HG03521 (cell line): ENCODE measurements at regions not wholly inside any gene's neighbourhood (a gene's known extent, or its start where the extent isn't known, plus 50 kb on each side); places are given as distances from the start of the nearest gene placed in this dataset.

Experiments used
- ATAC-seq: cut with Tn5 transposase; IDR thresholded peaks from one replicate; pipeline ENCODE4 v1.9.1; 2021; ENCODE audit warnings: mild to moderate bottlenecking, moderate library complexity; ENCODE audit not compliant: unreplicated experiment

GRCh38 chr18:2431806-2432205 lies 139.5 kb downstream of the METTL4 start:
- no peak for ATAC-seq

GRCh38 chr18:2433366-2433765 lies 137.9 kb downstream of the METTL4 start:
- no peak for ATAC-seq

DNA sequence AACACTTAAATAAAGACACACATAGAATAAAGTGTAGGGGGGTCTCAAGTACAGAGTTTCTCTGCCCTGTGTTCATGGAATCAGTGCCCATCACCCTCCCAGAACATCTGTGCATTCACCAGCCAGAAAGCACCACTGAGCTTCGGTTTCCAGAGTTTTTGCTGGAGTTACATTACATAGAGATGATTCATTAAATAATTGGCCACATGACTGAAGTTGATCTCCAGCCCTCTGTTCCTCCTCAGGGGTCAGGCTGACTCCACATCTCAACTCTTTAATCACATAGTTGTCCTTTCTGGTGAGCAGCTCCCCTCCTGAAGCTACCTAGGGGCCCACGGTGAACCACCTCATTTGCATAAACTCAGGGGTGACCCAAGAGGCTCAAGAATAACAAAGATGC lies 129.8 kb downstream of the METTL4 start:
- no peak for ATAC-seq

DNA sequence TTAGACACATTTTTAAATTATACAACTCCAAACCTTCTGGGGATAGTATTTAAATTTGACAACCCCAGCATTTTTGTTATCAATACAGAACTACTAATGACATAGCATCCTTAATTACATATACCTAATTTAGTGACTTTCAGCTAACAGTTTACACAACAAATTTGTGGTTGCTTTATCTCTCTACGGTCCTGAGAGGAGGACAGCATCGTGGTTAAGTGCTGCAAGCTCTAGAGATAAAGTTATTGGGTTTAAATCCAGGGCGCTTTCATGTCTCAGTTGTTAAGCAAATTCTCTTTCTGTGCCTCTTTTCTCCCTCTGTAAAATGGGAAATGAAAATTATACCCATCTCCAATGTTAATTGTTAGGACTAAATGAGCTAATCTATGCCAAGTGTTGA lies 129.3 kb downstream of the METTL4 start:
- ATAC-seq = no peak

GRCh38 chr18:2442726-2443275 lies 128.5 kb downstream of the METTL4 start:
- ATAC-seq = no peak

- ATAC-seq = no peak
Measured at GRCh38 chr18:2444201-2444875, 127.0 kb downstream of the METTL4 start.

DNA sequence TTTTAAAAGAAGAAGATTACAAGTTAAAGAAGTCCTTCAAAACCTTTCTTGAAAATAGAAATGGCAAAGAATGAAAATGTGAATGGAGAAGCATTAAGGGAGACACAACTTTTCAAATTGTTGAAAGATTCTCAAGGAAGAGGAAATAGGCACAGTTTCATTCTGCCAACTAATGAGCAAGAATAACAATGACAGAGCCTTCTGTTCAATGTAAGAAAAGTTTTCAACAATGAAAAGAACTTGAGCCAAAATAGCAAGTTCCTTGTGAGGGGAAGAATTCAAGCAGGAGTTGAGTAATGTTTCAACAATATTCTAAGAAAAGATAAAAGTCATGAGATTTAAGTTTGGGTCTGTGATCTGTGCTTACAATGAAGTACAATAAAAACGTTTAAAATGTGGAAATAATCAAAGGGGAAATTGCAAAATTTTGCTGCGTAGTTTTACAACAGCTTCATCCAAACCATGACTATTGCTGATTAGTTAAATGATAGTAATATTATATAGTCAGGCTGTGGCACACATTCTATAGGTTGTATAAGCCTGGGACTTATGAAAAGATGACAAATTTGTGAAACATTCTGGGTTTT lies 122.6 kb downstream of the METTL4 start:
- no peak for ATAC-seq

DNA sequence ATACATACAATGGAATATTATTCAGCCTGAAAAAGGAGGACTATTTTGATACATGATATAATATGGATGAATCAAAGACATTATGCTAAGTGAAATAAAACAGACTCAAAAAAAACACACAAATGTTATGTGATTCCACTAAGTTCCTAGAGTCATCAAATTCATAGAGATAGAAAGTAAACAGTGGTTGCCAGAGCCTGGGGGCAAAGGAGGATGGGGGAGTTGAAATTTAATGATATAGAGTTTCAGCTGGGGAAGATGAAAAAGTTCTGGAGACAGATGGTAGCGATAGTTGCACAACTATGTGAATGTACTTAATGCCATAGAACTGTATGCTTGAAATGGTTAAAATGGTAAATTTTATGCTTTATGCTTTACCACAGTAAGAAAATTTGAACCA lies 119.7 kb downstream of the METTL4 start:
- ATAC-seq = no peak

- ATAC-seq = no peak
Measured at GRCh38 chr18:2459886-2460285, 111.4 kb downstream of the METTL4 start.

DNA sequence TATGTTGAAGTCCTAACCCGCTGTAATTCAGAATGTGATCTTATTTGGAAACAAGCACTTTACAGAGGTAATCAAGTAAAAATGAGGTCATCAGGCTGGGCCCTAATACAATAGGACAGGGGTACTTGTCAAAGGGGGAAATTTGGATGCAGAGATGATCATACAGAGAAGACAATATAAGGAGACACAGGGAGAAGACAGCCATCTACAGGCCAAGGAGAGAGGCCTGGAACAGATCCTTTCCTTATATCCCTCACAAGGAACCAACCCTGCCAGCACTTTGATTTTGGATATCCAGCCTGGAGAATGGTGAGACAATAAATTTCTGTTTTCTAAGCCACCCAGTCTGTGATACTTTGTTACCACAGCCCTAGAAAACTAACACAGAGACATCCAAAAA lies 104.3 kb downstream of the METTL4 start:
- no peak for ATAC-seq

DNA sequence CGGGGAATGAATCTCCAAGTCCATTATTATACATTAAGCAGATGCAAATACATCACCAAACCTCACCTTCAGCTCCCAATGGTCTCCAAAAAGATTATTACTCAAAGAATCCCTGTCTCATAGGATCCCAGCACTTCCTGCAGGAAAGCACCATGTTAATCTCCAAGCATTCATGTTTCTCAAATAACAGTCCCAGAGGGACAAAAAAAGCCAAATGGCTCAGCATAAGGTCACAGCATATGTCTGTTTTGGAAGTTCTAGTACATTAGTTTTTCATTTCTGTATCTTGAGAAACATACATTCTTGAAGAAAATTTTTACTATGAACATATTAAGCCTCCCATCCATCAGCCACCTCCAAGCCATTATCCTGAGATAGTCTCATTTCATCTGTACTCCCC lies 103.3 kb downstream of the METTL4 start:
- no peak for ATAC-seq

- ATAC-seq = no peak
Measured at GRCh38 chr18:2471523-2471922, 99.8 kb downstream of the METTL4 start.

- no peak for ATAC-seq
Measured at GRCh38 chr18:2478662-2479061, 92.6 kb downstream of the METTL4 start.

DNA sequence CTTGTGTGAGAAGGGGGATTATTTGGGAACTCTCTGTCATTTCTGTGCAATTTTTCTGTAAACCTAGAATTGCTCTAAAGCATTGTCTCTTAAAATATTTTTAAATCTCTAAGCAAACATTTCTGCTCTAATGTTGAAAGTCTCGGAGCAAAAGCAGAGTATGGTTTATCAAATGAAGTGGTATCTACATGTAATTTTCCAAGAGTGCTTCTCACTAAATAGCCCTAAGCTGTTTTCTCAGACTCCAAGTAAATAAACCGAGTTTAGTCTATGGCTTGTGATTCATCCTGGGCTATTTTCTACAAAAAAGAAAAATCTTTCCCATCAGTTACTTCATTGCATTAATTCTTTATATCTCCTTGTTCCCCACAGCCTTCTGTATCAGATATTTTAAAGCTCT lies 90.8 kb downstream of the METTL4 start:
- no peak for ATAC-seq

DNA sequence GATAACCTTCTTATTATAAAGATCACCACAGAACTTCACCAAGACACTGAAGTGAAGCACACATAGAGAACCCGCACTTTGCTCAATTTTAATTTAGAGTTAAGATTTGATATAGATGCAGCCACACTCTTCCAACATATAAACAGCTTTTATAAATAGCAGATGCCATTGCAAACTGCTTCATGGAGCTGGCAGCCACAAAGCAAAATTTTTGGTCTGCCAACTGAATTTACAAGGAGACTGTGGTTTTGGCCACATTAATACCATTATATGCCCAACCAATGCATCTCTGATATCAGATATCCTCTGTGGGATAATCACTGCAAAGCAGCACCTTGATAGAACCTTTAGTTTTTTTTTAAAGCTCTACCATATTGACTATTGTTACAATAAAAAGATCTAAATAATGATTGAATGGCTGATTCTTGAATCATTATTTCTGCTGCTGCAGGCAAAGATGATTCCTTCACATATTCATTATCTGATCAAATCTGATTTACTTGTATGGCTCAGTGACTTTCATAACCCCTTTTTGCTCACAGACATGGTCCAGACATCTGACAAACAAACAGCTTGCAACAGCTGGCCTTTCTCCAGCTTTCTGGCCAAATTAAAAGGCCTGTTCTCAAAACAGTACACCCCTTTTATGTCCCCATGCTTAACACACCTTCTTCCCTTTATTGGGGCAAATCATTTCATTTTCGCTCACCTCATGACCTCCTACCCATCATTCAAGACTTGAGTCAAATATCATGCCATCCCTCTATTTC lies 88.4 kb downstream of the METTL4 start:
- no peak for ATAC-seq

GRCh38 chr18:2485983-2486382 lies 85.3 kb downstream of the METTL4 start:
- ATAC-seq = no peak

- ATAC-seq = no peak
Measured at GRCh38 chr18:2486426-2486825, 84.9 kb downstream of the METTL4 start.
